Activated CD8-positive, alpha-beta memory T cell treated with anti-CD3 and anti-CD28 coated beads, Interleukin-2, amount 10 ng/mL, durations not matched to agents 7 days and 5 days (primary cell): ENCODE measurements at regions not wholly inside any gene's neighbourhood (a gene's known extent, or its start where the extent isn't known, plus 50 kb on each side); places are given as distances from the start of the nearest gene placed in this dataset.
"Not testable (repeated sequence)": the region's sequence is repeated elsewhere in the genome, so short reads cannot be mapped to it uniquely, and the experiment has no call there.

Experiments
- ATAC-seq: fragments of 150-1000 bp; cut with Tn5 transposase; one replicate; pipeline ENCODE4 v1.10.0; 2021; ENCODE audit warnings: moderate library complexity
- CTCF ChIA-PET: fragments of 350-600 bp; sonication (Branson Sonifier 250); formaldehyde crosslinking; loops from one replicate; lab custom pipeline; 2021; ENCODE audit warnings: antibody characterized with exemption; lab: Charles Lee
- DNase-seq: peaks from one replicate; pipeline ENCODE4 v3.0.0-alpha.2; 2020
- H3K27ac Mint-ChIP-seq: one replicate; pipeline ENCODE4 v1.8.0; 2021; ENCODE audit warnings: mild to moderate bottlenecking, mixed read lengths
- H3K27me3 Mint-ChIP-seq: one replicate; pipeline ENCODE4 v1.8.0; 2021; ENCODE audit warnings: mixed read lengths
- H3K36me3 Mint-ChIP-seq: one replicate; pipeline ENCODE4 v1.8.0; 2021; ENCODE audit warnings: mild to moderate bottlenecking, mixed read lengths
- H3K4me1 Mint-ChIP-seq: one replicate; pipeline ENCODE4 v1.8.0; 2021; ENCODE audit warnings: mixed read lengths
- H3K4me3 Mint-ChIP-seq: one replicate; pipeline ENCODE4 v1.8.0; 2021; ENCODE audit warnings: mild to moderate bottlenecking, moderate library complexity, mixed read lengths
- H3K9me3 Mint-ChIP-seq: one replicate; pipeline ENCODE4 v1.8.0; 2022; ENCODE audit warnings: low read depth, mixed read lengths

GRCh38 chr4:123159479-123159878 lies 237.1 kb upstream of the NUDT6 start:
- Mint-ChIP-seq H3K27me3 (no peaks in the 10 kb centered on the region), H3K4me1 (no peaks in the 10 kb centered on the region), H3K27ac (no peak overlapping the region), H3K36me3 (peaks cover 1% of the 10 kb centered on the region), H3K4me3 (no peak overlapping the region), H3K9me3 (no peaks in the 10 kb centered on the region)
- DNase-seq: no peak
- no peak for ATAC-seq
- CTCF ChIA-PET: no interaction called here

GRCh38 chr4:123162859-123163258 lies 233.7 kb upstream of the SPRY1 start:
- no peak for DNase-seq
- no peaks in the 10 kb centered on the region for H3K4me1 Mint-ChIP-seq
- H3K36me3 Mint-ChIP-seq: no peaks in the 10 kb centered on the region

GRCh38 chr4:123163501-123163900 lies 233.1 kb upstream of the SPRY1 start:
- Mint-ChIP-seq H3K27ac (no peak overlapping the region), H3K9me3 (no peaks in the 10 kb centered on the region), H3K4me3 (no peak overlapping the region), H3K27me3 (no peaks in the 10 kb centered on the region), H3K4me1 (peaks cover 2% of the 10 kb centered on the region), H3K36me3 (no peaks in the 10 kb centered on the region)
- DNase-seq: no peak
- no peak for ATAC-seq
- CTCF ChIA-PET: no interaction called here

More at GRCh38 chr4:123162859-123163258, 233.7 kb upstream of the SPRY1 start:
- CTCF ChIA-PET: no interaction called here
- no peaks in the 10 kb centered on the region for H3K9me3 Mint-ChIP-seq
- no peak overlapping the region for H3K27ac Mint-ChIP-seq
- no peaks in the 10 kb centered on the region for H3K27me3 Mint-ChIP-seq
- no peak overlapping the region for H3K4me3 Mint-ChIP-seq
- ATAC-seq: no peak

- Mint-ChIP-seq H3K4me1 (peaks cover 3% of the 10 kb centered on the region), H3K27ac (no peak overlapping the region), H3K36me3 (no peaks in the 10 kb centered on the region), H3K4me3 (no peak overlapping the region), H3K27me3 (no peaks in the 10 kb centered on the region), H3K9me3 (no peaks in the 10 kb centered on the region)
- CTCF ChIA-PET: no interaction called here
- DNase-seq (no peak), ATAC-seq (no peak)
Measured at GRCh38 chr4:123166023-123166422, 230.6 kb upstream of the SPRY1 start.

GRCh38 chr4:123167931-123168330 lies 228.7 kb upstream of the SPRY1 start:
- no peak for DNase-seq
- ATAC-seq: no peak
- Mint-ChIP-seq H3K27me3 (no peaks in the 10 kb centered on the region), H3K4me3 (no peak overlapping the region), H3K27ac (no peak overlapping the region), H3K36me3 (peaks cover under 1% of the 10 kb centered on the region), H3K4me1 (peaks cover 3% of the 10 kb centered on the region), H3K9me3 (no peaks in the 10 kb centered on the region)
- CTCF ChIA-PET: no interaction called here

- H3K9me3 Mint-ChIP-seq: no peaks in the 10 kb centered on the region
Measured at GRCh38 chr4:123168812-123169211, 227.8 kb upstream of the SPRY1 start.

GRCh38 chr4:123170843-123171242 lies 225.8 kb upstream of the SPRY1 start:
- ATAC-seq: no peak
- no peak for DNase-seq
- Mint-ChIP-seq H3K27ac (no peak overlapping the region), H3K4me1 (peaks cover 3% of the 10 kb centered on the region), H3K36me3 (peaks cover 2% of the 10 kb centered on the region), H3K4me3 (no peak overlapping the region), H3K9me3 (no peaks in the 10 kb centered on the region), H3K27me3 (no peaks in the 10 kb centered on the region)
- CTCF ChIA-PET: no interaction called here

More at GRCh38 chr4:123168812-123169211, 227.8 kb upstream of the SPRY1 start:
- no peak for DNase-seq
- Mint-ChIP-seq H3K4me1 (peaks cover 3% of the 10 kb centered on the region), H3K36me3 (peaks cover 2% of the 10 kb centered on the region), H3K4me3 (no peak overlapping the region), H3K27me3 (no peaks in the 10 kb centered on the region), H3K27ac (no peak overlapping the region)
- CTCF ChIA-PET: interaction anchor here (1.3 kb wide), 1 partner anchor 11 kb away, joined by 3 read pairs; no protein-coding TSS in a partner anchor
- ATAC-seq: no peak

- ATAC-seq (no peak), DNase-seq (no peak)
- no peak overlapping the region for H3K27ac Mint-ChIP-seq
- H3K9me3 Mint-ChIP-seq: no peaks in the 10 kb centered on the region
- CTCF ChIA-PET: interaction anchor here (0.7 kb wide), 1 partner anchor 1105 kb away, joined by 3 read pairs; no protein-coding TSS in a partner anchor
- no peaks in the 10 kb centered on the region for H3K27me3 Mint-ChIP-seq
- peaks cover 2% of the 10 kb centered on the region for H3K36me3 Mint-ChIP-seq
- no peaks in the 10 kb centered on the region for H3K4me1 Mint-ChIP-seq
- H3K4me3 Mint-ChIP-seq: no peak overlapping the region
Measured at GRCh38 chr4:123176605-123177004, 220.0 kb upstream of the SPRY1 start.

GRCh38 chr4:123182289-123182688 lies 214.3 kb upstream of the SPRY1 start:
- no peak overlapping the region for H3K27ac Mint-ChIP-seq
- no peaks in the 10 kb centered on the region for H3K9me3 Mint-ChIP-seq
- H3K27me3 Mint-ChIP-seq: no peaks in the 10 kb centered on the region
- no peaks in the 10 kb centered on the region for H3K4me1 Mint-ChIP-seq
- ATAC-seq (no peak), DNase-seq (no peak)
- CTCF ChIA-PET: no interaction called here
- H3K4me3 Mint-ChIP-seq: no peak overlapping the region
- no peaks in the 10 kb centered on the region for H3K36me3 Mint-ChIP-seq

- H3K4me1 Mint-ChIP-seq: no peaks in the 10 kb centered on the region
- CTCF ChIA-PET: no interaction called here
- H3K27me3 Mint-ChIP-seq: no peaks in the 10 kb centered on the region
- no peak for DNase-seq
- no peaks in the 10 kb centered on the region for H3K9me3 Mint-ChIP-seq
- no peak for ATAC-seq
- H3K27ac Mint-ChIP-seq: no peak overlapping the region
- H3K4me3 Mint-ChIP-seq: no peak overlapping the region
- no peaks in the 10 kb centered on the region for H3K36me3 Mint-ChIP-seq
Measured at GRCh38 chr4:123183308-123183707, 213.3 kb upstream of the SPRY1 start.

GRCh38 chr4:123183754-123184153 lies 212.8 kb upstream of the SPRY1 start:
- ATAC-seq, H3K27me3 Mint-ChIP-seq, H3K4me3 Mint-ChIP-seq, H3K27ac Mint-ChIP-seq, H3K4me1 Mint-ChIP-seq, H3K36me3 Mint-ChIP-seq, DNase-seq, H3K9me3 Mint-ChIP-seq, CTCF ChIA-PET: not testable (repeated sequence)

GRCh38 chr4:123186731-123187130 lies 209.9 kb upstream of the SPRY1 start:
- ATAC-seq (no peak), DNase-seq (no peak)
- Mint-ChIP-seq H3K9me3 (no peaks in the 10 kb centered on the region), H3K4me3 (no peak overlapping the region), H3K4me1 (no peaks in the 10 kb centered on the region), H3K36me3 (no peaks in the 10 kb centered on the region), H3K27me3 (no peaks in the 10 kb centered on the region), H3K27ac (no peak overlapping the region)
- CTCF ChIA-PET: interaction anchor here (0.6 kb wide), 1 partner anchor 661 kb away, joined by 4 read pairs; no protein-coding TSS in a partner anchor

GRCh38 chr4:123190176-123190575 lies 206.4 kb upstream of the SPRY1 start:
- Mint-ChIP-seq H3K27ac (no peak overlapping the region), H3K36me3 (no peaks in the 10 kb centered on the region), H3K4me1 (no peaks in the 10 kb centered on the region), H3K9me3 (no peaks in the 10 kb centered on the region), H3K4me3 (no peak overlapping the region), H3K27me3 (no peaks in the 10 kb centered on the region)
- ATAC-seq (no peak), DNase-seq (no peak)
- CTCF ChIA-PET: no interaction called here

- Mint-ChIP-seq H3K4me1 (no peaks in the 10 kb centered on the region), H3K9me3 (no peaks in the 10 kb centered on the region), H3K27me3 (no peaks in the 10 kb centered on the region), H3K27ac (no peak overlapping the region), H3K4me3 (no peak overlapping the region), H3K36me3 (no peaks in the 10 kb centered on the region)
- CTCF ChIA-PET: no interaction called here
- ATAC-seq: no peak
- no peak for DNase-seq
Measured at GRCh38 chr4:123191728-123192127, 204.9 kb upstream of the SPRY1 start.
